ENCODE measurements at regions not wholly inside any gene's neighbourhood (a gene's known extent, or its start where the extent isn't known, plus 50 kb on each side); places are given as distances from the start of the nearest gene placed in this dataset.

GRCh38 chrX:96182366-96182765 lies 502.3 kb upstream of the DIAPH2 start:
- TF ChIP-seq, protein P1, sequence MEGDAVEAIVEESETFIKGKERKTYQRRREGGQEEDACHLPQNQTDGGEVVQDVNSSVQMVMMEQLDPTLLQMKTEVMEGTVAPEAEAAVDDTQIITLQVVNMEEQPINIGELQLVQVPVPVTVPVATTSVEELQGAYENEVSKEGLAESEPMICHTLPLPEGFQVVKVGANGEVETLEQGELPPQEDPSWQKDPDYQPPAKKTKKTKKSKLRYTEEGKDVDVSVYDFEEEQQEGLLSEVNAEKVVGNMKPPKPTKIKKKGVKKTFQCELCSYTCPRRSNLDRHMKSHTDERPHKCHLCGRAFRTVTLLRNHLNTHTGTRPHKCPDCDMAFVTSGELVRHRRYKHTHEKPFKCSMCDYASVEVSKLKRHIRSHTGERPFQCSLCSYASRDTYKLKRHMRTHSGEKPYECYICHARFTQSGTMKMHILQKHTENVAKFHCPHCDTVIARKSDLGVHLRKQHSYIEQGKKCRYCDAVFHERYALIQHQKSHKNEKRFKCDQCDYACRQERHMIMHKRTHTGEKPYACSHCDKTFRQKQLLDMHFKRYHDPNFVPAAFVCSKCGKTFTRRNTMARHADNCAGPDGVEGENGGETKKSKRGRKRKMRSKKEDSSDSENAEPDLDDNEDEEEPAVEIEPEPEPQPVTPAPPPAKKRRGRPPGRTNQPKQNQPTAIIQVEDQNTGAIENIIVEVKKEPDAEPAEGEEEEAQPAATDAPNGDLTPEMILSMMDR (conservative IDR thresholded peaks at IDR 0.05), result peak; percentile 92
- WGBS, 2 experiments (ENCODE audit: insufficient coverage in 1 of 2, insufficient read length in 1 of 2), result 53% methylated on average over 1 of the region's 1 CpG; no CpG with 5 or more reads in 1 of the 2 experiments
- no peak overlapping the region for H3K4me3 Mint-ChIP-seq
- Histone ChIP-seq H3K4me1 (ENCODE audit: control insufficient read depth, insufficient read depth, low read length) (no peaks in the 10 kb centered on the region), H3K27me3 (ENCODE audit: control insufficient read depth, insufficient read depth, low read length, poor library complexity, severe bottlenecking) (no peaks in the 10 kb centered on the region), H3K9ac (ENCODE audit: extremely low read depth, low read length, poor library complexity, severe bottlenecking) (no peak overlapping the region), H3K9me3 (ENCODE audit: control insufficient read depth, low read length) (no peaks in the 10 kb centered on the region), H3K27ac (ENCODE audit: low read depth, low read length) (no peak overlapping the region), H3K36me3 (ENCODE audit: control insufficient read depth, insufficient read depth, low read length) (no peaks in the 10 kb centered on the region), H3K4me3 (ENCODE audit: low read length) (no peak overlapping the region)
- no peaks in the 10 kb centered on the region for H3K36me3 Mint-ChIP-seq (ENCODE audit: low read depth)
- no peaks in the 10 kb centered on the region for H3K27me3 Mint-ChIP-seq (ENCODE audit: insufficient read depth)
- H3K4me1 Mint-ChIP-seq, result peaks cover 22% of the 10 kb centered on the region
- no peaks in the 10 kb centered on the region for H3K9me3 Mint-ChIP-seq
- DNase-seq, result peak; percentile 86
- H3K27ac Mint-ChIP-seq, result no peak overlapping the region

GRCh38 chrX:96183391-96183790 lies 501.3 kb upstream of the DIAPH2 start:
- no peaks in the 10 kb centered on the region for H3K27me3 Mint-ChIP-seq (ENCODE audit: insufficient read depth)
- no CpG with 5 or more reads among the region's 3 CpGs for WGBS, 2 experiments (ENCODE audit: insufficient coverage in 1 of 2, insufficient read length in 1 of 2)
- no peaks in the 10 kb centered on the region for H3K27me3 ChIP-seq (ENCODE audit: control insufficient read depth, insufficient read depth, low read length, poor library complexity, severe bottlenecking)
- no peaks in the 10 kb centered on the region for H3K9me3 ChIP-seq (ENCODE audit: control insufficient read depth, low read length)
- H3K4me1 ChIP-seq (ENCODE audit: control insufficient read depth, insufficient read depth, low read length), result no peaks in the 10 kb centered on the region
- H3K9me3 Mint-ChIP-seq, result no peaks in the 10 kb centered on the region
- no peak overlapping the region for H3K4me3 Mint-ChIP-seq
- no peak overlapping the region for H3K4me3 ChIP-seq (ENCODE audit: low read length)
- no peaks in the 10 kb centered on the region for H3K36me3 ChIP-seq (ENCODE audit: control insufficient read depth, insufficient read depth, low read length)
- H3K27ac Mint-ChIP-seq, result no peak overlapping the region
- H3K9ac ChIP-seq (ENCODE audit: extremely low read depth, low read length, poor library complexity, severe bottlenecking), result no peak overlapping the region
- H3K27ac ChIP-seq (ENCODE audit: low read depth, low read length), result no peak overlapping the region
- DNase-seq, result no peak
- peaks cover 22% of the 10 kb centered on the region for H3K4me1 Mint-ChIP-seq
- H3K36me3 Mint-ChIP-seq (ENCODE audit: low read depth), result no peaks in the 10 kb centered on the region
- TF ChIP-seq, protein P1 (conservative IDR thresholded peaks at IDR 0.05), result no peak

- DNase-seq, result no peak
- Mint-ChIP-seq H3K9me3 (no peaks in the 10 kb centered on the region), H3K27ac (no peak overlapping the region), H3K4me1 (peaks cover 22% of the 10 kb centered on the region), H3K36me3 (ENCODE audit: low read depth) (no peaks in the 10 kb centered on the region), H3K4me3 (no peak overlapping the region), H3K27me3 (ENCODE audit: insufficient read depth) (no peaks in the 10 kb centered on the region)
- no peak overlapping the region for H3K27ac ChIP-seq (ENCODE audit: low read depth, low read length)
- no peaks in the 10 kb centered on the region for H3K36me3 ChIP-seq (ENCODE audit: control insufficient read depth, insufficient read depth, low read length)
- no peaks in the 10 kb centered on the region for H3K9me3 ChIP-seq (ENCODE audit: control insufficient read depth, low read length)
- no peaks in the 10 kb centered on the region for H3K4me1 ChIP-seq (ENCODE audit: control insufficient read depth, insufficient read depth, low read length)
- no peak overlapping the region for H3K9ac ChIP-seq (ENCODE audit: extremely low read depth, low read length, poor library complexity, severe bottlenecking)
- TF ChIP-seq, protein P1 (conservative IDR thresholded peaks at IDR 0.05), result peak; percentile 78
- no peak overlapping the region for H3K4me3 ChIP-seq (ENCODE audit: low read length)
- 69% methylated on average over 3 of the region's 3 CpGs; no CpG with 5 or more reads in 1 of the 2 experiments for WGBS, 2 experiments (ENCODE audit: insufficient coverage in 1 of 2, insufficient read length in 1 of 2)
- no peaks in the 10 kb centered on the region for H3K27me3 ChIP-seq (ENCODE audit: control insufficient read depth, insufficient read depth, low read length, poor library complexity, severe bottlenecking)
Measured at GRCh38 chrX:96183843-96184242, 500.8 kb upstream of the DIAPH2 start.
